OCI-LY3 (cell line): ENCODE measurements at regions not wholly inside any gene's neighbourhood (a gene's known extent, or its start where the extent isn't known, plus 50 kb on each side); places are given as distances from the start of the nearest gene placed in this dataset.

Source experiments
- H2AFZ ChIP-seq: fragments of 200-600, 300-600 bp; shearing (Covaris generic); 2 replicates; pipeline ENCODE4 v1.6.0; 2014; ENCODE audit warnings: antibody characterized with exemption, low read depth, low read length
- H3K27ac ChIP-seq: fragments of 200-600, 300-600 bp; sonication (generic); 2 replicates; pipeline ENCODE4 v1.5.1; 2014; ENCODE audit warnings: mild to moderate bottlenecking, low read length, moderate library complexity, mixed read lengths
- H3K27me3 ChIP-seq: fragments of 200-600, 300-600 bp; sonication (generic); 2 replicates; pipeline ENCODE4 v1.6.1; 2014; ENCODE audit warnings: low read depth, low read length, mixed read lengths
- H3K36me3 ChIP-seq: fragments of 200-600, 300-600 bp; sonication (generic); replicated peaks from 2 replicates; pipeline ENCODE3; 2014; ENCODE audit warnings: low read depth, low read length, mixed read lengths
- H3K4me1 ChIP-seq: fragments of 300-600, 200-600 bp; sonication (generic); 2 replicates; pipeline ENCODE4 v1.6.1; 2014; ENCODE audit warnings: low read length, mixed read lengths
- H3K4me2 ChIP-seq: fragments of 200-600, 300-600 bp; sonication (generic); 2 replicates; pipeline ENCODE4 v1.6.1; 2014; ENCODE audit warnings: low read length, mixed read lengths
- H3K4me3 ChIP-seq: fragments of 300-600, 200-600 bp; sonication (generic); 2 replicates; pipeline ENCODE4 v1.5.1; 2014; ENCODE audit warnings: antibody characterized with exemption, mild to moderate bottlenecking, low read length, moderate library complexity
- H3K79me2 ChIP-seq: fragments of 300-600, 200-600 bp; shearing (Covaris generic); 2 replicates; pipeline ENCODE4 v1.6.1; 2014; ENCODE audit warnings: mild to moderate bottlenecking, low read length, mixed read lengths
- H3K9ac ChIP-seq: fragments of 300-600, 200-600 bp; shearing (Covaris generic); 2 replicates; pipeline ENCODE4 v1.6.0; 2014; ENCODE audit warnings: mild to moderate bottlenecking, low read length, moderate library complexity
- H3K9me3 ChIP-seq: fragments of 200-600, 300-600 bp; shearing (Covaris generic); 2 replicates; pipeline ENCODE4 v1.6.1; 2014; ENCODE audit warnings: low read length, mixed read lengths; ENCODE audit not compliant: insufficient read depth
- H4K20me1 ChIP-seq: fragments of 200-600, 300-600 bp; sonication (generic); 2 replicates; pipeline ENCODE4 v1.6.1; 2016; ENCODE audit warnings: low read length, mixed read lengths; ENCODE audit not compliant: insufficient read depth
- CTCF ChIP-seq: fragments of 200-600, 300-600 bp; sonication (generic); IDR thresholded peaks from 2 replicates; pipeline ENCODE4 v1.5.1; 2014; ENCODE audit warnings: antibody characterized with exemption, low read length, low read depth
- EZH2phosphoT487 ChIP-seq: fragments of 200-600 bp; shearing (Covaris generic); IDR thresholded peaks from 2 replicates; pipeline ENCODE4 v1.6.1; 2018; ENCODE audit warnings: antibody characterized with exemption, mixed run types, low read depth

- H3K9me3 ChIP-seq, result no peaks in the 10 kb centered on the region
- H3K27ac ChIP-seq, result no peak overlapping the region
- no peak for TF ChIP-seq CTCF
- no peak for TF ChIP-seq EZH2phosphoT487
- no peak overlapping the region for H3K4me3 ChIP-seq
- no peak overlapping the region for H2AFZ ChIP-seq
- no peaks in the 10 kb centered on the region for H3K4me1 ChIP-seq
- no peaks in the 10 kb centered on the region for H3K79me2 ChIP-seq
- H3K9ac ChIP-seq, result no peak overlapping the region
- H4K20me1 ChIP-seq, result no peaks in the 10 kb centered on the region
- no peaks in the 10 kb centered on the region for H3K36me3 ChIP-seq
- no peaks in the 10 kb centered on the region for H3K27me3 ChIP-seq
- H3K4me2 ChIP-seq, result no peak overlapping the region
Measured at GRCh38 chr5:3742750-3743149, 147.1 kb downstream of the IRX1 start.

DNA sequence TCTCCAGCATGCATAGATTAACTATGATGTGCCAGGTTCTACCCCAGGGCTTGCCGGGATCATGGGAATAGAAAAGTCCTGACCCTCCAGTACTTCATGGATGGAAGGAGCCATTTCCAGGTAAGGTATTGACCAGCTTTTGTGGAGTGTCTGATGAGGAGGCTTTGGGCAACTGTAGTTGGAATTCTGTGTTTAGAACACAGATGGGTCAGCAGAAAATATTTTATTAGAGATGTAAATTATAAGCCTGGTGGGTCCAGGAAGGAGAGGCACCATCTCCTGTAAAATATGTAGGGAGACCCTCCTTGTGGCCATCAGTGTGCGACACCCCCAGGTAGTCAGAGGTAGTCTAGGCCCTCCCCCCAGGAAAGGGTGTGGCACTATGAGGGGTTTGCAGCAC, 156.2 kb downstream of the IRX1 start:
- Histone ChIP-seq H3K27ac (no peak overlapping the region), H2AFZ (no peak overlapping the region), H3K4me3 (no peak overlapping the region), H3K36me3 (no peaks in the 10 kb centered on the region), H3K9me3 (no peaks in the 10 kb centered on the region), H3K4me2 (no peak overlapping the region), H3K79me2 (no peaks in the 10 kb centered on the region), H3K9ac (no peak overlapping the region), H3K4me1 (no peaks in the 10 kb centered on the region), H4K20me1 (no peaks in the 10 kb centered on the region), H3K27me3 (no peaks in the 10 kb centered on the region)
- no peak for TF ChIP-seq EZH2phosphoT487
- no peak for TF ChIP-seq CTCF

DNA sequence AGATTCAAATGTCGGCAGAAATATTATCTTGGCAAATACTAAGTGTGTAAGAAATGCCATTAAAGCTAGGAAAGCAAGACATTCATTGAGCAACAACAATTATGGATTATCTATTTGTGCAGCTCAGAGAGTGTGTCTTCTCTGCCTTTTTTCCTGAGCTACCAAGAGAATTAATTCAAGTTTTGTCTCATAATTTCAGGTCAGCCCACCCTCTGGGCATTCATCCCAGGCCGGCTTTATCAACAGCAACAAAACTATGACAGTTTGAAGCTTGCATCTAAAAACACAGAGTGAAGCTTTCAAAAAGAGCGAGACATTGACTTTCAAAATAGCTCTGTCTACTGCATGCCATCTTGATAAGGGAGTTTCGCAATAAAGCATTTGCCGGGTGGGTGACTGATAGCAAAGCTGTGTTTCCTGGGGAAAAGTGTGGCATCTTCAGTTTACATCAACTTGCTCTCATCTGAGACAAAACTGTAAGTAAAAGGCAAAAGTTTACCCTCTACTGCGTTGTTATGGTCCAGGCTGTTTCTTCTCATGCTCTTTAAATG, 182.4 kb downstream of the IRX1 start:
- H4K20me1 ChIP-seq, result no peaks in the 10 kb centered on the region
- no peak overlapping the region for H3K4me3 ChIP-seq
- no peaks in the 10 kb centered on the region for H3K9me3 ChIP-seq
- no peak overlapping the region for H3K27ac ChIP-seq
- H3K9ac ChIP-seq, result no peak overlapping the region
- H2AFZ ChIP-seq, result no peak overlapping the region
- no peaks in the 10 kb centered on the region for H3K36me3 ChIP-seq
- H3K4me1 ChIP-seq, result no peaks in the 10 kb centered on the region
- TF ChIP-seq EZH2phosphoT487, result no peak
- no peak for TF ChIP-seq CTCF
- no peak overlapping the region for H3K4me2 ChIP-seq
- no peaks in the 10 kb centered on the region for H3K27me3 ChIP-seq
- no peaks in the 10 kb centered on the region for H3K79me2 ChIP-seq

- Histone ChIP-seq H3K9ac (no peak overlapping the region), H3K36me3 (no peaks in the 10 kb centered on the region), H3K27ac (no peak overlapping the region), H2AFZ (no peak overlapping the region), H3K9me3 (no peaks in the 10 kb centered on the region), H4K20me1 (no peaks in the 10 kb centered on the region), H3K4me2 (no peak overlapping the region), H3K79me2 (no peaks in the 10 kb centered on the region), H3K4me1 (no peaks in the 10 kb centered on the region), H3K4me3 (no peak overlapping the region), H3K27me3 (no peaks in the 10 kb centered on the region)
- no peak for TF ChIP-seq EZH2phosphoT487
- TF ChIP-seq CTCF, result no peak
Measured at GRCh38 chr5:3778945-3779344, 183.3 kb downstream of the IRX1 start.
